ENCODE measurements at regions not wholly inside any gene's neighbourhood (a gene's known extent, or its start where the extent isn't known, plus 50 kb on each side); places are given as distances from the start of the nearest gene placed in this dataset.
"Not testable (repeated sequence)": the region's sequence is repeated elsewhere in the genome, so short reads cannot be mapped to it uniquely, and the experiment has no call there.

- H3K9me3 ChIP-seq (replicated peaks in 1 of 2; ENCODE audit: control insufficient read depth in 1 of 2, insufficient read depth in 1 of 2, low read length in 2 of 2); H3K4me3 Mint-ChIP-seq; H3K4me2 ChIP-seq (replicated peaks; ENCODE audit: extremely low read depth, low read length, poor library complexity, severe bottlenecking); H3K27ac ChIP-seq (ENCODE audit: low read depth in 1 of 2, low read length in 2 of 2); H3K36me3 ChIP-seq (replicated peaks in 1 of 2; ENCODE audit: control insufficient read depth in 1 of 2, insufficient read depth in 2 of 2, low read length in 2 of 2); H2AFZ ChIP-seq (ENCODE audit: insufficient read depth, low read depth, low read length, poor library complexity, severe bottlenecking); H3K27me3 ChIP-seq (ENCODE audit: control insufficient read depth in 2 of 2, insufficient read depth in 2 of 2, low read length in 2 of 2); H3K79me2 ChIP-seq (ENCODE audit: insufficient read depth, low read length); DNase-seq; H3K27me3 Mint-ChIP-seq (ENCODE audit: low read depth in 3 of 3); H3K27ac Mint-ChIP-seq; H3K4me3 ChIP-seq (replicated peaks in 1 of 3; ENCODE audit: low read depth in 2 of 3, low read length in 3 of 3); H4K20me1 ChIP-seq (ENCODE audit: insufficient read depth, low read length); H3K9me3 Mint-ChIP-seq; H3K9ac ChIP-seq (ENCODE audit: insufficient read depth, low read length, poor library complexity, severe bottlenecking); intact Hi-C loops (cut with micrococcal nuclease); H3K4me1 ChIP-seq (ENCODE audit: control insufficient read depth in 1 of 2, insufficient read depth in 2 of 2, low read length in 2 of 2); H3K4me1 Mint-ChIP-seq; H3K36me3 Mint-ChIP-seq: not testable (repeated sequence)
- WGBS (ENCODE audit: insufficient coverage): 100% methylated on average over 8 of the region's 11 CpGs
Observed at GRCh38 chr1:229175297-229175696, 95.6 kb upstream of the RAB4A start.

- H3K27me3 Mint-ChIP-seq (ENCODE audit: low read depth in 3 of 3); DNase-seq; intact Hi-C loops (cut with micrococcal nuclease); H3K9me3 Mint-ChIP-seq; H3K4me3 ChIP-seq (replicated peaks in 1 of 3; ENCODE audit: low read depth in 2 of 3, low read length in 3 of 3); H3K79me2 ChIP-seq (ENCODE audit: insufficient read depth, low read length); H3K36me3 ChIP-seq (replicated peaks in 1 of 2; ENCODE audit: control insufficient read depth in 1 of 2, insufficient read depth in 2 of 2, low read length in 2 of 2); H3K27ac ChIP-seq (ENCODE audit: low read depth in 1 of 2, low read length in 2 of 2); H3K4me2 ChIP-seq (replicated peaks; ENCODE audit: extremely low read depth, low read length, poor library complexity, severe bottlenecking); H2AFZ ChIP-seq (ENCODE audit: insufficient read depth, low read depth, low read length, poor library complexity, severe bottlenecking); H3K27ac Mint-ChIP-seq; H3K36me3 Mint-ChIP-seq; H3K4me3 Mint-ChIP-seq; H3K9ac ChIP-seq (ENCODE audit: insufficient read depth, low read length, poor library complexity, severe bottlenecking); H3K9me3 ChIP-seq (replicated peaks in 1 of 2; ENCODE audit: control insufficient read depth in 1 of 2, insufficient read depth in 1 of 2, low read length in 2 of 2); H3K4me1 Mint-ChIP-seq; H4K20me1 ChIP-seq (ENCODE audit: insufficient read depth, low read length); H3K27me3 ChIP-seq (ENCODE audit: control insufficient read depth in 2 of 2, insufficient read depth in 2 of 2, low read length in 2 of 2); H3K4me1 ChIP-seq (ENCODE audit: control insufficient read depth in 1 of 2, insufficient read depth in 2 of 2, low read length in 2 of 2): not testable (repeated sequence)
- WGBS (ENCODE audit: insufficient coverage): 97% methylated on average over 5 of the region's 6 CpGs
Observed at GRCh38 chr1:229176457-229176856, 94.5 kb upstream of the RAB4A start.

- Mint-ChIP-seq H3K4me1 (no peaks in the 10 kb centered on the region), H3K9me3 (peaks cover 0 to 2% (median 0%) of the 10 kb centered on the region in 7 donors), H3K27me3 (ENCODE audit: low read depth in 3 of 3) (peaks cover 0 to 2% (median 1%) of the 10 kb centered on the region in 3 donors), H3K27ac (no peak overlapping the region), H3K4me3 (no peak overlapping the region), H3K36me3 (no peaks in the 10 kb centered on the region)
- Histone ChIP-seq H2AFZ (ENCODE audit: insufficient read depth, low read depth, low read length, poor library complexity, severe bottlenecking) (no peak overlapping the region), H3K27ac (ENCODE audit: low read depth in 1 of 2, low read length in 2 of 2) (no peak overlapping the region), H3K4me2 (replicated peaks; ENCODE audit: extremely low read depth, low read length, poor library complexity, severe bottlenecking) (no peak overlapping the region), H3K4me1 (ENCODE audit: control insufficient read depth in 1 of 2, insufficient read depth in 2 of 2, low read length in 2 of 2) (peaks cover 4% of the 10 kb centered on the region in 2 donors), H3K4me3 (replicated peaks in 1 of 3; ENCODE audit: low read depth in 2 of 3, low read length in 3 of 3) (no peak overlapping the region), H3K27me3 (ENCODE audit: control insufficient read depth in 2 of 2, insufficient read depth in 2 of 2, low read length in 2 of 2) (no peaks in the 10 kb centered on the region), H3K36me3 (replicated peaks in 1 of 2; ENCODE audit: control insufficient read depth in 1 of 2, insufficient read depth in 2 of 2, low read length in 2 of 2) (no peaks in the 10 kb centered on the region), H3K79me2 (ENCODE audit: insufficient read depth, low read length) (no peaks in the 10 kb centered on the region), H3K9me3 (replicated peaks in 1 of 2; ENCODE audit: control insufficient read depth in 1 of 2, insufficient read depth in 1 of 2, low read length in 2 of 2) (no peaks in the 10 kb centered on the region), H4K20me1 (ENCODE audit: insufficient read depth, low read length) (no peaks in the 10 kb centered on the region), H3K9ac (ENCODE audit: insufficient read depth, low read length, poor library complexity, severe bottlenecking) (no peak overlapping the region)
- no peak for TF ChIP-seq CTCF (IDR thresholded peaks at IDR 0.05)
- intact Hi-C loops (cut with micrococcal nuclease): no loop called here
- WGBS (ENCODE audit: insufficient coverage): 97% methylated on average over 6 of the region's 8 CpGs
- no peak for DNase-seq
Observed at GRCh38 chr1:229180161-229180560, 90.8 kb upstream of the RAB4A start.

All from CD14-positive monocyte (primary cell).